ENCODE measurements at regions not wholly inside any gene's neighbourhood (a gene's known extent, or its start where the extent isn't known, plus 50 kb on each side); places are given as distances from the start of the nearest gene placed in this dataset.

GRCh38 chr4:181289198-181289597 lies 954.0 kb upstream of the TENM3 start:
- no peak for DNase-seq

GRCh38 chr4:181291615-181292014 lies 951.6 kb upstream of the TENM3 start:
- DNase-seq: no peak

GRCh38 chr4:181293014-181293413 lies 950.2 kb upstream of the TENM3 start:
- DNase-seq: no peak

- DNase-seq: no peak
Observed at GRCh38 chr4:181293541-181293940, 949.7 kb upstream of the TENM3 start.

DNA sequence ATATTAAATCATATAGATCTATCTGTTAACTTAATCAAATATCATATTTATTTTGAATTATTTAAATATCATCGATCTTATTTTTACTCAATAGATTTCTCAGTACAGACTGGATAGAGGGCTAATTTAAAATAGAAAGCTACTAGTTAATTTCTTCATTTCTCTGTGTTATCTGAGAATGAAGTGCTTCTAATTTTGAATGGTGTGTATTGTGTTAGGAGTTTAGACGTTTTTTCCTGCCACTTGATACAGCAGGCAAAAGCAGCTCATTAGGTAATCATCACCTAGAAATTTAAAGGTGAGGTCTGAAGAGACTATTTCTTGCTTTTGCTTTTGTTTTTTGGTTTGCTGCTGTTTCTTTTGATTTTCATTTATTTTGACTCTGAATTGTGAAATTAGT lies 948.8 kb upstream of the TENM3 start:
- DNase-seq: no peak

- DNase-seq: peak; percentile 1
Observed at GRCh38 chr4:181301735-181302710, 941.2 kb upstream of the TENM3 start.

- no peak for DNase-seq
Observed at GRCh38 chr4:181307824-181308223, 935.4 kb upstream of the TENM3 start.

DNA sequence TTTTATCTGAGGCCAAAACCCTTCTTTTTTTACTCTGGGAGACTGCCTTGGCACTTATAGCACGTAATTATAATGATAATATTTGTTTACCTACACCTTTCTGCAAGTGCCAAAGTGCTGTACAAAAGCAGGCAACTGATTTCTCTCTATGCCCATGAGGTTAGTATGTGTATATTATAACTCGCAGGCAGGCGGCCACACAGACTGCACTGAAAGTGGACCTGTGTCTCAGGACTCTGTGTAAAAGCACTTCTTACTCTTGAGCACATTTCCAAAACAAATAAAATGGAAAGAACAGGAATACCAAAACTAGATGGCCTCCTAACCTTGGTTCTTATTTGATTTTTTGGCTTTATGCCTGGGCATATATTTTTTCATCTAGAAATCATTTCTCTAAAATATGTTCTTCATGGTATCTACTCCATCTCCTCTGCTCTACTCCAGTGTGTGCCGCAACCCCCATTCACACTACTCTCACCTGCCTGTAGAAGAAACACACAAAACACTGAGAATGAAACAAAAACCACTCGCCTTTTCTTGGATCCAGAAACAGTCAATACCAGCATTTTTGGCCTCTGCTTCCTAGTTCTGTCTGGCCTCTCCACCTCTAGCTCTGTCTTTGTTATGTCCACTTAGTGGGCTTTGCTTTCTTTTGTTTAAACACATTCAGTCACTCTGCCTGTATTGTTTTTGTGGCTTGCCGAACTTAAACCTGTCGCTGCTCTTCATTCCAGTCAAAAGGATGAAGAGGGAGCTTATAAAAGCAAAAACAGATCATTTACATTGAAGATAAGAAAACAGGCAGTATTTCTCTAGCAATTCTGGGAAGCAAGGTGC lies 934.5 kb upstream of the TENM3 start:
- no peak for DNase-seq

- no peak for DNase-seq
Observed at GRCh38 chr4:181312066-181312465, 931.1 kb upstream of the TENM3 start.

DNA sequence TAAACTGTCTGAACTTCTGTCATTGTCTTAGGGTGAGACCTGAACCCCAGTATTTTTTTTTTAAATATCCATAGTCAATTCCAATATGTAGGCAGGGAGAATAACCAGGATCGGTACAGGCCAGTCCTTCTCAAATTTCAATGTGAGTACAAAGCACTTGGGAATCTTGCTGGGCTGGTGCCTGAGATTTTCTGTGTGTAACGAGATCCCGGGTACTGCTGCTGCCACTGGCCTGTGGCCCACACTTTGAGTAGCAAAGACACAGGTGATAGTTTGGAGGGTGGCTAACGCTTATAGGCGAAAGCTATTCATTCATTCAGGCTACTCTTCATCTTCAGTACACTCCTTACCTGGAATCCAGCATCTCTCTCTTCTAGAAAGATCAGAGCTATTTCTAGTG lies 923.6 kb upstream of the TENM3 start:
- no peak for DNase-seq

GRCh38 chr4:181323061-181323460 lies 920.1 kb upstream of the TENM3 start:
- DNase-seq: no peak

GRCh38 chr4:181330654-181331201 lies 912.5 kb upstream of the TENM3 start:
- DNase-seq: no peak

- DNase-seq: no peak
Observed at GRCh38 chr4:181331214-181331613, 912.0 kb upstream of the TENM3 start.

GRCh38 chr4:181345931-181346330 lies 897.3 kb upstream of the TENM3 start:
- no peak for DNase-seq

DNA sequence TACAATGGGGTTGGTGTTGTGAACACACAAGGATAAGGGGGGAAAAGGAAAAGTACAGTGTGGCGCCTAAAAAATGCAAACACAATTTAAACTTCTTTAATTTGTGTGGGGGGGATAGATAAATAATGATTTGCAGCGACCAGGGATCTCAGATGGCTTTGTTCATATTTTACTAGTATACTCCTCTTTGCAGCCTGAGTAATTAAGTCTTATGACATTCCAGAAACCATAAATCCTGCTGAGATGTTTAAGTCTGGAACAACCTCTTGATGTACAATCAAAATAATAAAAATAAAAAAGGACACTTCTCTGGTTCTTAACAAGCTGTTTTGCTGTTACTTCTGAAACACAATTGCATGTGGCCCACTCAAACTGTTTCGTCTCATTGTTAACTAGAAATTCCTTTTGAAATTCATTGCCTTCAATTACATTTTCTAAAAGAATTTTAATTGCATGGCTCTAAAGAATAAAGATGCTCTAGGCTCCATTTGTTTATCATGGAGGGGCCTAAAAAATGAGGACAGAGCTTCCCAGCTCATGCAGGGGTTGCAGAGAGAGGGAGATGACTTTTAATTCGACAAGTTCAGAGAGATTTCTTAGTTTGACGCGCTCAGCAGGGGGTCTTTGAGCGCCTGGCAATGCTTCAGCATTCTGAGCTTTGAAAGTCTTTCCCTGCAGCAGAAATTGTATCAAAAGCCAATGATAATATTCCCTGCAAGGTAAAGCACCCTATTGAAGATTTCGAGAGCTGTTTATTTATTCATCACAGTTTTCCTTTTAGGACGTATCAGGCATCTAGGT lies 892.4 kb upstream of the TENM3 start:
- DNase-seq: no peak

DNA sequence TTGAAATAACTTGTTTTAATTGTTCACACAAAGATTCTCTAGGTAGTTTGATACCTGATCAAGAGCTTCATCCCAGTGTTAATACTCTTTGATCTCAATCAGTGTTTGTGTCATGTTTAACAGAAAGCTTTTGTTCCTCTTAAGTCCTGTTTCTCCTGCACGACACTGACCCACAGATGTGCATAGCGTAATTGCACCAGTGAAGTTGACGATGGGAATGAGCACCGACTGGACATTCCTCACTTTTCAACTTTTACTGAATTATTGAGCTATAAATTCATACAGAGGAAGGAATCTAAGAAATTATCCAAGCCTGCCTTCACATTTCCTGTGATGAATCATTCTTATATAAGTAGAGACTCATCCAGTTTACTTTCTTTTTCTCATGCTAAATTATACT lies 878.7 kb upstream of the TENM3 start:
- DNase-seq: no peak

GRCh38 chr4:181365671-181366070 lies 877.5 kb upstream of the TENM3 start:
- no peak for DNase-seq

- DNase-seq: no peak
Observed at GRCh38 chr4:181372014-181372413, 871.2 kb upstream of the TENM3 start.

DNA sequence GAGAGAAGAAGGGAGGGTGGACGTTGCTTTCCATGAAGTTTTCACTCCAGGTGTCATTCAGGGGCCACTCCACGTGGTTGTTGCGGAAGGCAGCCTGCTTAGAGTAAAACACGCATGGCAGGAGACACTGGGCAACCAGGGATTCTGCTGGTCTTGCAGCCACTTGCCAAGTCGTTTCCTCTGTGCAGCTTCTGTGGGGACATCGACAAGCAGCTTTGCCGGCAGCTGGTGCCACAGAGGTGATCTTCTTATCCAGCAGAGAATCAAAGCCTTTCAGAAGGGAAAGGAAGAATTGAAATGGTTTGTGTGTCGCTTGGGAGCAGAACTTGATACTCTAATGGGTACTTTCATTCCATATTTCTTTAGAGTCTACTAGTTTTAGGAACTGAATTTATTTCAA lies 867.1 kb upstream of the TENM3 start:
- no peak for DNase-seq

GRCh38 chr4:181388061-181388460 lies 855.1 kb upstream of the TENM3 start:
- no peak for DNase-seq

DNA sequence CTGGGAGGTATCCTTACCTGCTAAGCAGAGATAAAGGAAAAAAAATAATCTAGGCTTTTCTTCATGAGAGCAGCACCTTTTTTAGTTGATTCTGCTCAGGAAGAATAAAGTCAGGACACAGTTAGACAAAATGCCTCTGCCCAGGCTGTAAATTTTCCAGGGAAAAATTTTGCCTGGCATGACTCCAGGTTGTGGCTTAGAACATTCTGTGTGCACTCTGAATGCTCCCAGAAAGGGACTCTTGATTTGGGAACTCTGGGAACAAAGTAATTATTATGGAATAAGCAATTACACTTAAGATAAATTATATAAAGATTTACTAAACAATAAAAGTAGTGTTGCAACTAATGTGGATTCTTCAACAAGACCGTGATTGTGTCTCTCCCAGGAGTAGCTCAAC lies 826.2 kb upstream of the TENM3 start:
- no peak for DNase-seq

DNA sequence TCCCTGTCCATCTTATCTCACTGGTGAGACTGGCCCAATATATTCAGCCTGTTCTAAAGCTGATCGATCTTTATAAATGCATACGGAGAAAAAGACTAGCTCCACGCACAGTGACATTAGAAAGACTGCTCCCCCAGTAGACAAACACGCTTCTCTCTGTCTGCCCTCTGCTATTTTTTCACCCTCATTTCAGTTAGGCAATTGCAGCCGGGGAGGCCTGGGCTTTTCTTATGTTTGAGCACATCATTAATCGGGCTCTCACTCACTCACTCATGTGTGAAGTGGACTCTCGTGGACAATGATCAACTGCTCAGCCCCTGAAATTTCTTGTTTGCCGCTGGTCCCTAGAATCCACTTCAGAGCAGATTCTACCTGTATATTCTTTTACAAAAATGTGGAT lies 824.7 kb upstream of the TENM3 start:
- no peak for DNase-seq

DNA sequence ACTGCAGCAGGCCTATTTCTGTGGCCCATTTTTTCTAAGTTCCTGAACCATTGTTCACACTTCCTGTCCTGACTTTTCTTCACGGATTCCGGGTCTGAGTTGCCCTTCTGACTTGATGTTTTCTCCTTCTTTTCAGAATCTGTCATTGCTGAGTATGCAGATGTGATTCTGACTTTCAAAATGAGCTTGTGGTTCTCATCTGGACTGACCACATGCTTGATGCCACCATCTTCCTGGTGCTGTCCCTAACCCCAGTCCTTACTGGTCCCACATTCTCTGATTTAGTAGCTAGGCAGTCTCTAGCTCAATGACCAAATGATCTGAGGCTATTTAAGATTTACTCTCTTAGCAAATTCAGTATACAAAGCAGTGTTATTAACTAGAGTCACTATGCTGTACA lies 822.3 kb upstream of the TENM3 start:
- no peak for DNase-seq

All from CD4-positive, alpha-beta T cell treated with Interleukin-10 for 1 hour (primary cell).